GM19238 (cell line): ENCODE measurements at regions not wholly inside any gene's neighbourhood (a gene's known extent, or its start where the extent isn't known, plus 50 kb on each side); places are given as distances from the start of the nearest gene placed in this dataset.
"Not testable (repeated sequence)": the region's sequence is repeated elsewhere in the genome, so short reads cannot be mapped to it uniquely, and the experiment has no call there.

ENCODE experiments used
- DNase-seq: peaks from one replicate; pipeline ENCODE4 v3.0.0; 2011; ENCODE audit warnings: low spot score; ENCODE audit not compliant: insufficient read length

DNA sequence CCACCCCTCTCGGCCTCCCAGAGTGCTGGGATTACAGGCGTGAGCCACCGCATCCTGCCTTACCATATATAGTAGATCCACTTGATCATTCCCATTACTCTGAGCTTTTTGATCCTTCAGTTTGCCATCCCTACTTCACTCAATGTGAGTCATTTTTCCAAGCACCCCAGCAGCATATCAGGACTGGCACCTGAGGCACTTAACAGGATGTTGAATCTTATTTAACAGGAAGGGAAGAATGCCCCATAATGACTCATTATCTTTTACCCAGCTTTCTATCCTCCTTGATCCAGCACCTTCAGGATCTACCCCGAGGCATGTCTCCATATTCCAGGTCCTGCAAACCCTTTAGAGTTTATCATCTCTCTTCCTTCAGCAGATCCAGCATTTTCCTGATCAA, 84.9 kb upstream of the CMKLR1 start:
- no peak for DNase-seq

DNA sequence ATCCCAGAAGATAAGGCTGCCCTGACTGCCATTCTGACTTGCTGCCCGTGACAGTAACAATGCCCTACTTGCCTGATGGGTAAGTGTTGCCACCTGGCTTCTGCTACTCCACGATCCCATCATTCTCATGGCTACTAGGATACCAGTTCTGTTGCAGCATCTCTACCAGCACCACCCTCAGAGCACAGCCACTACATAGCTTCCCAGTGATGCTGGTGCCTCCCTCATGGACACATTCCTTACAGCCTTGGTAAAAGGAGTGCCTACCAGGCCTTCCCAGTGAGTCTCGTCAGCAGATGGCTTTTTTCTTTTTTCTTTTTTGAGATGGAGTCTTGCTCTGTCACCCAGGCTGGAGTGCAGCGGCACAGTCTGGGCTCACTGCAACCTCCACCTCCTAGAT, 84.4 kb upstream of the CMKLR1 start:
- no peak for DNase-seq

DNA sequence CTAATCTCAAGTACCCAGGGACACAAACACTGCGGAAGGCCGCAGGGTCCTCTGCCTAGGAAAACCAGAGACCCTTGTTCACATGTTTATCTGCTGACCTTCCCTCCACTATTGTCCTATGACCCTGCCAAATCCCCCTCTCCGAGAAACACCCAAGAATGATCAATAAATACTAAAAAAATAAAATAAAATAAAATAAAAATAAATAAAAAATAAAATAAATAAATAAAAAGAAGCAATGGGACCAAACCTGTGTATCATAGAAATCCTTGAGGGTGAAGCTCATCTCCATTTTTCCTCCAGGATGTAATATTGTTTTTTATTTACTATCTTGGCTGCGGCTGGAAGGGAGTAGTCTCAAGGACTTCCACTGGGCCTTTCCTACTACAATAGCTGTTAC, 82.0 kb upstream of the CMKLR1 start:
- DNase-seq, result not testable (repeated sequence)

DNA sequence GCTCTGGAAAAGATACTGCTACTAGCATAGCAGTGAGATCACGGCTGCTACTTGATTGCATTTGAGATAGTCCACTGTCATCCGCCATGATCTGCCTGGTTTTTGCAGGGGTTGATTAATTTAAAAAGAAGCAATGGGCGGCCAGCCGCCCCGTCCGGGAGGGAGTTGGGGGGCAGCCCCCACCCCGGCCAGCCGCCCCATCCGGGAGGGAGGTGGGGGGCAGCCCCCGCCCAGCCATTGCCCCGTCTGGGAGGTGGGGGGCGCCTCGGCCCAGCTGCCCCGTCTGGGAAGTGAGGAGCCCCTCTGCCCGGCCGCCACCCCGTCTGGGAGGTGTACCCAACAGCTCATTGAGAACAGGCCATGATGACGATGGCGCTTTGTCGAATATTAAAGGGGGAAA, 81.3 kb upstream of the CMKLR1 start:
- not testable (repeated sequence) for DNase-seq

DNA sequence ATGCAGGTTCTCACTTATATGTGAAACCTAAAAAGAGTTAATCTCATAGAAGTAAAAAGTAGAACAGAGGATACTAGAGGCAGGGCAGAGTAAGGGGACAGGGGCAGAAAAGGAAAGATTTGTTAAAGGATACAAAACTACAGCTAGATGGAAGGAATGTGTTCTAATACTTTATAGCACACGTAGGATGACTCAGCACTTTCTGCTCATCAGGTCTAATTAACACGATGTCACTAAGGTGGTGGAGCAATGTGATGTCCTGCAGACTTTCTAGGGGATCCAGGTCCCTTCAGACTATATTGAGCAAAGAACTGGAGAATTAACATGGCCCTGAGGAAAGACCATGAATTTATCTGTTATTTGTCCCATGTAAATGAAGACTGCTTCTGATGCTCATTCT, 80.8 kb upstream of the CMKLR1 start:
- DNase-seq, result no peak

DNA sequence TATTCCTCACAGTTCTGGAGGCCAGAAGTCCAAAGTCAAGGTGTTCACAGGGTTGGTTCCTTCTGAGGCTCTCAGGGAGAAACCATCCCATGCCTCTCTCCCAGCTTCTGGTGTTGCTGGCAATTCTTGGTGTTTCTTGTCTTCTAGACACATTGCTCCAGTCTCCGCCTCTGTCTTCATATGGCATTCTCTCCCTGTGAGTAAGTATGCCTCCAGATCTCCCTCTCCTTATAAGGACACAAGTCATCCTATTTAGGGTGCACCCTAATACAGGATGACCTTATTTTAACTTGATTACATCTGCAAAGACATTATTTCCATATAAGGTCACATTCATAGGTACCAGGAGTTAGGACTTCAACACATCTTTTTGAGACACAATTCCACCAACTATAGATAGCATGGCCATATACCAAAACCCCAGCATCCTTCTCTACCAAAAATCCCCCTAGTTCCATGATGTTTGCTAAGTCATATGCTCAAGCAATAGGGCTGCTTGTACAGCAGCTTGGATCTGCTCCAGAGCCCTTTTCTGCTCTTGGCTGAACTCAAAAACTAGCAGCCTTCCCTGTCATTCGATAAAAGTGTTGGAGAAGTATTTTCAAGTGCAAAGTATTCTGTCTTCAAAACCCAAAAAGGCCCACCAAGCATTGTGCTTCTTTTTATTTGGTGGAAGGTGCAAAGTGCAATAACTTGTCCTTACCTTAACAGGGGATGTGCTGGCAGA, 79.2 kb upstream of the CMKLR1 start:
- DNase-seq, result no peak

DNA sequence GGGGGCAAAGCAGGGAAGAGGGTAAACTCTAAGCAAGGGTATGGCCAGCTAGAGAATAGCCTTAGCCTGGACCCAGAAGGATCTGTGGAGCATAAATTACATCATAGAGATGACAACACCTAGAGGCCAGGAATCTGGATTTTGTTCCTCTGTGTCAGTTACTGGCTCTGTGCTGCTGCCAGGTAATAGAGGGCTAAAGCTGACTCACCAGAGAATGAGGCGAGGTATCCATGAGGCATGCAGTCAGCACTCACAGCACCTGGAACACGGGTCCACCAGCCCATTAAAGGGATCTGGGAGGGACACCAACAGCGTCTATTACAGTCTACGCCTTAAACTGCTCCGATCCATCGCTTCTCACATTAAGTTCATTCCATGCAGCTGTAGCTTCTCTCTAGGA, 74.9 kb upstream of the CMKLR1 start:
- DNase-seq, result no peak

DNA sequence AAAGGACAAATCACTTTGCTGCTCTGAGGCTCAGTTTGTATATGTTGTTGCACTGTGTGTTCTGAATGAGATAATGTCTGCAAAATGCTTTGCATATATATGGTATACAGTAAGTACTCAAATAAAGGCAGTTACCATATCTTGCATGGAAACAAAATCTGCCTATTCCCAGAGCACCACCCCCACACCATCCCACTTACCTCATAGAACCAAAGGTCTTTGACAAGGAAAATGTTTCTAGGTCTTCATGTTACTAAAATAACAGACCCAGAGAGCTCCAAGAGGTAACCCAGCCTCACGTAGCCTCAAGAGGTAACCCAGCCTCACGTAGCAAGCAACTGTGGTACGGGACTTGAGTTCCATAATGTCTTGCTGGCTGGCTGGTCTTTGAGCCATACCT, 71.6 kb upstream of the CMKLR1 start:
- no peak for DNase-seq

DNA sequence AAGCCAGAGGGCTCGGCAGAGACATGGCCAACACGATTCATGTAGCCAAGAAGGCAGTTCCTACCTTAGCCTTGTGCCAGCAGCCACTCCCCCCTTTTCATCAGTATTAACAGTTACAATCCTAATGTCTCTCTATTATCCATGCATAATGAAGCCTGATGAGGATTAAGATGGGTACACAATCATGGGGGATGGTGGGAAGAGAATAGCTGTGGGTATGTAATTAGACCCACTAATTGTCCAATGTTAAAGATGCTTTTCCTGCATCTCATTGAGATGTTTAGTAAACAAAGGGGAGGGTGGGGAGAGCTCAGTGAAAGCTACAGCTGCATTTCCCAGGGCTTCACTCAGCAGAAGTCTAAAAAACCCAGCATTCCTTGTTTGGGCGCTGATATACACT, 70.4 kb upstream of the CMKLR1 start:
- DNase-seq, result no peak

DNA sequence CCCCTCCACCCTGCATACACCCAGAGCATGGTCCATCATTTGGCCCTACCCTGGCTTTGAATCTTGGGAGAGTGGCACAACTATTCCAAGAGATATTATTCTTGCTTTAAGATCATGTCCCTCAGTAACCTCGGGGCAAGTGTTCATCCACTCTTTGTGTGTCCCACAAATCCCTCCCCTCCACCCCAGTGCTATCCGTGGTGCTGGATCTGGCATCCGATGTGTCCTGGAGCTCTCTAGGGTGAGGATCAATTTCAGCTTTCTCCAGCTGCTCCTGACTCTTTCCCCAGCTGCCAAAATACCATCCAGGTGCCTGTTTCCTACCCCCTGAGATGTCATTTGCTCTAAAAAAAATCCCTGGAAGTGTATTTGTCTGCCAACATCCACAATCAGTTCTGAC, 64.8 kb upstream of the CMKLR1 start:
- DNase-seq, result no peak

DNA sequence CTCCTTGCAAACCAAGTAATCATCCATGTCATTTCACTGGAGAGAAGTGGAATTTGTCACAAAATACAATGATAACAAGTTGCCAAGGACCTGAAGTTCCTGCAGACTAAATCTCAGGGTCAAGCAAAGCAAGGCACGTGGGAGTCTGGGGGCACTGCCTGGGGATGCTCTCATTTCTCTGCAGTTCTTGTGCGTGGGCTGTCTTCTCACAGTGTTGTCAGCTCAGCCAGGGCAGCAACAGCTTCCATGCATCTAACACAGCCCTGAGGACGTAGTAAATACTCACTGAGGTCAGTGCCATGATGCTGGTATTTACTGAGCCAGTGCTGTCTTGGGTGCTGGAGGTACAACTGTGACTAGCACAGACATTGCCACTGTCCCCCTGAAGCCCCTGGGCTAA, 62.9 kb upstream of the CMKLR1 start:
- no peak for DNase-seq

DNA sequence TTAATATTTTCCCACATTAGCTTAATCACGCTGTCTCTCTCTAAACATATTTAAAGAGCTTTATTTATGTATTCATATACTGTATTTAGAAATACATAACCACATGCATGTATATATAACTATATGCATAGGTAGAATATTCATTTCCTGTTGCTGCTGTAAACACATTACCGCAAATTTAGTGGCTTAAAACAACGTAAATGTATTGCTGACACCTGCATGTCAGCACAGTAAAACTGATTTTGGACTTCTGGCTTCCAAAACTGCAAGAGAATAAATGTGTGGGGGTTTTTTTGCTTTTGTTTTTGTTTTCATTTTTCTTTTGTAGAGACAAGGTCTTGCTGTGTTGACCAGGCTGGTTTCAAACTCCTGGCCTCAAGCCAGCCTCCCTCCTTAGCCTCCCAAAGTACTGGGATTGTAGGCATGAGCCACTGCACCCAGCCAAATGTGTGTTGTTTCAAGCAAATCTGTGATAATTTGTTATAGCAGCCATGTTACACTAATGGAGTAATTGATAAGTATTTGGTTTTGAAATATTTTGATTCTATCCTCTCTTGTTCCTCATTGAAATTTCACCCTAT, 61.9 kb upstream of the CMKLR1 start:
- DNase-seq, result no peak

DNA sequence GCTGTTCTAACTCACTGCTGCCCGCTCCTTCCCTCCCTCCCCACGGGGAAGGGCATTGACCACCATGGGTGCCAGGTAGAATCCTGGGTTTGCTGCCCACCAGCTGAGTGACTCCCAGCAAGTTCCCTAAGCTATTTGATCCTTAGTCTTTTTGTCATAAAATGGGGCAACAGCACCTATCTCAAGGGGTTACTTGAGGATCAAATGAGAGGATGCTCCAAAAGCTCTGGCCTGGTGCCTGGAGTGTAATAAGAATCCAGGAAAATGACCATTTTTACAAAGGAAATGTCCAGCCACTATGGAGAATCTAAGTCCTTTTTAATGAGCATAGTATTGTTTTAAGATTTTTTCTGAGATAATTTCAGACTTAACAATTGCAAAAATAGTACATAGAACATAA, 61.4 kb upstream of the CMKLR1 start:
- DNase-seq, result no peak

DNA sequence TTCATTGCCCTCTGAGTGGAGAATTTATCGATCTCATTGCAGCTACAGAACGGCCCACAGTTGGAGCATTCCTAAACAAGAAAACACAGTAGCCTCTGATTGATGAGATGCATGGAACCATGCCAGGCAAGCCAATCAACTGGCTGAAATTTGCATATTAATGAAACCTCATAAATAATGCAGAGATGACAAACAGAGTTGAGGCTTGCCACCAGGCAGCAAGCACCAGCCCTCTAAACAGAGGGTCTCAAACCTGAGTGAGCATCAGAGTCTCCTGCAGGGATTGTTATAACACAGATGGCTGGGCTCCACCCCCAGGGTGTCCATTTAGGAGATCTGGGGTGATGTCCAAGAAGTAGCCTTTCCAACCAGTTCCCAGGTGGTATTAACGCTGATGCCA, 60.9 kb upstream of the CMKLR1 start:
- DNase-seq, result no peak

DNA sequence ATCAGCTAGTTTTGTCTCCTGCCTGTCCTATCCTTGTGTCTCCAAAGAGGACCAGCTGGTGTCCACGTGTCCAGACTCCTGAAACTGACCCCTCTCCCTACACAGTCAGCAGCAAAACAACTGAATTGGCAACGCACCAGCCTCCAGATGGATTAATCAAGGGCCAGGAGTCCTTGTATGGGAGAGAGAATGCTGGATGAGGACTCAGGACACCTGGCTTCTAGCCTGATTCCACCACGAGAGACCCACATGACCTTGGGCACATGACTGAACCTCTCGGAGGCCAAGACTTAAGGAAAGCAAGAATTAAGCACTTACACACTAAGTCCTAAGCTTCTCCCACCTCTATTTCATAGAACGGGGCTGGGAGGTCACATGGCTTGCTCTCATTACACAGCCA, 60.4 kb upstream of the CMKLR1 start:
- DNase-seq, result no peak

DNA sequence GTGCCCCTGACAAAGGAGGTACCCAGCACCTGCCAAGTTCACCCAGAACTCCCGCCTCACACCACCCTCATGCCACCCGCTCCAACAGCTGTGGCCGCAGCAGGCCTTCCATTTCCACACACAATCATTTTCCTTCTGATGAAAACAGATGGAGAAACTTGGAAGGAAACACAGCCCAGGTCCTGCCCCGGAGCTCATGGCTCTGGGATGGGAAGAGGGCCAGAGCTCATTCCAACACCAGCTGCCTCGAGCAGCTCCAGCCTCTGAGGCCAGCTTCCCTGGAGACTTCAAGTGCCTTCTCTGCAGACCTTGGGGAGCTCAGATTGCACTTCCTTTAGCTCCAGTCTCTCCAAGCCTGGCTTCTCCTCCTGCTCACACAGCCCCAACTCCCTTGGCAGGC, 55.1 kb upstream of the CMKLR1 start:
- DNase-seq, result no peak

DNA sequence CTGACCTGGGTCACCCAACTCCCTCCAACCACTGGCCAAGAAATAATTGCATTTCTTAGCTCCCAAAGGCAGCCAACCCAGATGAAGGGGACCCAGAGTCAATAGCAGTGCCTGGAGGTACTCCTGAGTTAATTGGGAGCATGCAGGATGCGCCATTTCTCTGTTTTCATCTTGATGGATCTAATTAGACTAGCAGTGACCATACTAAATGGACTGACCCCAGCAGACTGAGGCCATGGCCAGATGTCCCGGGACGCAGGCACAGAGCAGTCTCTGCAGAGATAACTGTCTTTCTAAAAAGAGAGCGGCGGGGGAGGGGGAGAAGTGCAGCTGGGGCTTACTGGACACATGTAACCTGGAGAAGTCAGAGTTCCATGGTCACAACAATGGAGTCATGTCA, 53.2 kb upstream of the CMKLR1 start:
- DNase-seq, result no peak

DNA sequence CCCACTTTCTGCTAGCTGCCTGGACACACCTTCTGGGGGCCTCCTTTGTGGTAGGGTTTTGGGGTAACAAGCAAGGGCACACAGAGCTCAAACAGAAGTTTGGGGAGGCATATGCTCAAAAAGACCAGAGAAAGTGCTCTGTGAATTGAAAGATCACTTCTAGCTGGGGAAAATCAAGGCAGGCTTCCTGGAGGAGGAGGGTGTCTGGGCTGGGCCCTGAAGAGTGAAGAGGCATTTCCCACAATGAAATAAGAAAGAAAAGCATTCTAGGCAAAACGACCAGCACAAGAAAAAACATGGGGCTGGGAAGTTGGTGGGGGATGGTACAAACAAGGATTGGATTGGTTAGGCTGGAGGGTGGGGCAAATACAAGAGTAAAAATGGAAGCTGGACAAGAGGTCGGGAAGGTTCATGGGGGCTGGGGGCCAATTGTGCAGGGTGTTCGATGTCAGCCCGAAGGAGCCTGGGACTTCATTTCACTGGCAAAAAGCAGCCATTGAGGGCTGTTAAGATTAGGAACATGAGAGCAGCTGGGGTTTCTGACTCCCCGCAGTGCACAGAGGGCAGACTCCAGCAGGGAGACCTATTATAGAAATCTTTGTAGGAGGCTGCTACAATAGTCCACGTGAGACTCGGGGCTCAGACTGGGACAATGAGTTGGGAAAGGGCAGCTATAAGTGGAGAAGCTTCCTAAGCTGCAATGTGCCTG, 51.5 kb upstream of the CMKLR1 start:
- DNase-seq, result no peak

DNA sequence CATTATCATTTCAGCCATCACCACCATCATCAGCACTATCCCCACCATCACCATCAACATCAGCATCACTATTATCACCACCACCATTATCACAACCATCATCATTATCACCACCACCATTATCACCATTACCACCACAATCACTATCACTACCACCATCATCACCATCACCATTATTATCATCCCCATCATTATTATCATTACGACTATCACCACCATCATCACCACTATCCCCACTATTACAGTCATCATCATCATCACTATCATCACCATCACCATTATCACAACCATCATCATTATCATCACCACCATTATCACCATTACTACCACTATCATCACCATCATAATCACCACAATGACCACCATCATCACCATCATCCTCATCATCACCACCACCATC, 50.4 kb upstream of the CMKLR1 start:
- DNase-seq, result no peak
